BJ (cell line): ENCODE measurements at regions not wholly inside any gene's neighbourhood (a gene's known extent, or its start where the extent isn't known, plus 50 kb on each side); places are given as distances from the start of the nearest gene placed in this dataset.

Source experiments
- CTCF ChIA-PET: fragments of 350-600 bp; formaldehyde crosslinking; extraction: SDS; loops from one replicate; lab custom pipeline; 2021; ENCODE audit warnings: antibody characterized with exemption, inconsistent platforms; lab: Yijun Ruan, JAX
- POLR2A ChIA-PET: fragments of 300-600 bp; sonication (Branson Sonifier 250); formaldehyde crosslinking; extraction: SDS; loops from one replicate; lab custom pipeline; 2021; ENCODE audit warnings: antibody characterized with exemption; lab: Charles Lee
- DNase-seq: peaks from one replicate; pipeline ENCODE4 v3.0.0-alpha.2; 2011; ENCODE audit warnings: low read depth
- H3K27me3 ChIP-seq: 2 replicates; pipeline ENCODE4 v1.6.0; 2011; ENCODE audit warnings: low read length; ENCODE audit not compliant: control insufficient read depth, insufficient read depth
- H3K36me3 ChIP-seq: 2 replicates; pipeline ENCODE4 v1.5.1; 2011; ENCODE audit warnings: low read length; ENCODE audit not compliant: control insufficient read depth, insufficient read depth
- H3K4me3 ChIP-seq: 2 replicates; pipeline ENCODE4 v1.5.1; 2011; ENCODE audit warnings: low read depth, mild to moderate bottlenecking, control low read depth, low read length
- CTCF ChIP-seq: IDR thresholded peaks from 2 replicates; pipeline ENCODE4 v1.5.1; 2011; ENCODE audit warnings: low read depth, mild to moderate bottlenecking, control low read depth, inconsistent platforms, low read length, moderate library complexity; ENCODE audit not compliant: insufficient read depth

GRCh38 chr4:3656416-3657356 is 109.5 kb upstream of the ADRA2C start:
- ChIA-PET POLR2A (no interaction called here), CTCF (interaction anchor here (1.0 to 1.4 kb wide), 2 partner anchors 11 to 91 kb away, joined by 3 read pairs; no protein-coding TSS in a partner anchor)
- H3K27me3 ChIP-seq = peaks cover 8% of the 10 kb centered on the region
- no peak for DNase-seq
- no peak for TF ChIP-seq CTCF
- H3K4me3 ChIP-seq = no peak overlapping the region
- no peaks in the 10 kb centered on the region for H3K36me3 ChIP-seq

- ChIA-PET POLR2A (no interaction called here), CTCF (interaction anchor here (1.1 kb wide), 1 partner anchor 225 kb away, joined by 3 read pairs; no protein-coding TSS in a partner anchor)
- peaks cover 8% of the 10 kb centered on the region for H3K27me3 ChIP-seq
- no peaks in the 10 kb centered on the region for H3K36me3 ChIP-seq
- no peak for DNase-seq
- TF ChIP-seq CTCF = no peak
- H3K4me3 ChIP-seq = no peak overlapping the region
Measured at GRCh38 chr4:3655963-3656362, 110.2 kb upstream of the ADRA2C start.

- no peak overlapping the region for H3K4me3 ChIP-seq
- CTCF ChIA-PET = interaction anchor here (1.1 kb wide), 1 partner anchor 226 kb away, joined by 3 read pairs; no protein-coding TSS in a partner anchor
- peaks cover 5% of the 10 kb centered on the region for H3K27me3 ChIP-seq
- POLR2A ChIA-PET = no interaction called here
- DNase-seq = no peak
- no peaks in the 10 kb centered on the region for H3K36me3 ChIP-seq
- TF ChIP-seq CTCF = no peak
Measured at GRCh38 chr4:3655485-3655884, 110.7 kb upstream of the ADRA2C start.

- Histone ChIP-seq H3K36me3 (no peaks in the 10 kb centered on the region), H3K27me3 (peaks cover 3% of the 10 kb centered on the region), H3K4me3 (no peak overlapping the region)
- no peak for DNase-seq
- no peak for TF ChIP-seq CTCF
- ChIA-PET CTCF (no interaction called here), POLR2A (no interaction called here)
Measured at GRCh38 chr4:3654036-3654807, 112.0 kb upstream of the ADRA2C start.

- Histone ChIP-seq H3K4me3 (no peak overlapping the region), H3K36me3 (no peaks in the 10 kb centered on the region), H3K27me3 (peaks cover 3% of the 10 kb centered on the region)
- no peak for TF ChIP-seq CTCF
- ChIA-PET CTCF (no interaction called here), POLR2A (no interaction called here)
- no peak for DNase-seq
Measured at GRCh38 chr4:3652586-3652985, 113.6 kb upstream of the ADRA2C start.
